H1 (cell line): ENCODE measurements at regions not wholly inside any gene's neighbourhood (a gene's known extent, or its start where the extent isn't known, plus 50 kb on each side); places are given as distances from the start of the nearest gene placed in this dataset.

Experiments used
- CTCF ChIA-PET: fragments of 300-600 bp; sonication (Branson Sonifier 250); formaldehyde crosslinking; loops from one replicate; lab custom pipeline; 2021; ENCODE audit not compliant: partially characterized antibody; lab: Charles Lee
- POLR2A ChIA-PET: fragments of 300-600 bp; sonication (Branson Sonifier 250); formaldehyde crosslinking; loops from one replicate; lab custom pipeline; 2021; ENCODE audit warnings: inconsistent platforms; ENCODE audit not compliant: partially characterized antibody; lab: Charles Lee
- DNase-seq, 2 experiments: peaks; one replicate each; pipeline versions ENCODE4 v3.0.0 to v3.0.0-alpha.2; 2010 to 2022; ENCODE audit warnings: low spot score in 2 of 2, low read depth in 1 of 2, mixed read lengths in 1 of 2
- FAIRE-seq: peaks from 2 replicates; lab custom pipeline; 2011; peaks lifted over from hg19 to GRCh38; lab: Jason Lieb, UNC
- H2AFZ ChIP-seq: 2 replicates; pipeline ENCODE4 v1.8.1; 2012; ENCODE audit warnings: low read length, inconsistent platforms
- H2AK5ac ChIP-seq: 2 replicates; pipeline ENCODE4 v1.6.1; 2013; ENCODE audit warnings: low read depth, low read length
- H2BK120ac ChIP-seq: replicated peaks from 2 replicates; pipeline ENCODE3; 2013; ENCODE audit warnings: low read depth, low read length, inconsistent platforms
- H2BK12ac ChIP-seq: 2 replicates; pipeline ENCODE4 v1.6.1; 2013; ENCODE audit warnings: low read depth, low read length
- H2BK15ac ChIP-seq: 2 replicates; pipeline ENCODE4 v1.6.1; 2013; ENCODE audit warnings: low read length
- H2BK20ac ChIP-seq: 2 replicates; pipeline ENCODE4 v1.6.1; 2013; ENCODE audit warnings: low read length
- H2BK5ac ChIP-seq: 2 replicates; pipeline ENCODE4 v1.6.1; 2013; ENCODE audit warnings: low read depth, low read length
- H3K14ac ChIP-seq: 2 replicates; pipeline ENCODE4 v1.6.1; 2013; ENCODE audit warnings: inconsistent platforms; ENCODE audit not compliant: insufficient read length
- H3K18ac ChIP-seq: 2 replicates; pipeline ENCODE4 v1.6.1; 2013; ENCODE audit warnings: low read length; ENCODE audit errors: extremely low read depth
- H3K23ac ChIP-seq: 2 replicates; pipeline ENCODE4 v1.6.1; 2013; ENCODE audit warnings: inconsistent platforms; ENCODE audit not compliant: insufficient read length
- H3K23me2 ChIP-seq: 2 replicates; pipeline ENCODE4 v1.6.1; 2013; ENCODE audit warnings: low read depth, low read length
- H3K27ac ChIP-seq: 2 replicates; pipeline ENCODE4 v1.6.1; 2011; ENCODE audit warnings: low read depth, low read length, inconsistent platforms
- H3K27me3 ChIP-seq, 4 experiments: replicated peaks in 1 of 4; 1 replicate in 1 of 4; 2 replicates in 3 of 4; pipeline versions ENCODE4 v1.6.1 to v1.8.1; 2011 to 2013; ENCODE audit warnings: low read length in 3 of 4, mild to moderate bottlenecking in 3 of 4, inconsistent platforms in 2 of 4, mixed read lengths in 2 of 4, moderate library complexity in 1 of 4; ENCODE audit not compliant: control insufficient read depth in 3 of 4, insufficient read depth in 3 of 4; ENCODE audit errors: extremely low read depth in 1 of 4
- H3K36me3 ChIP-seq, 4 experiments: 2 replicates each; pipeline versions ENCODE4 v1.6.1 to v1.8.1; 2011 to 2013; ENCODE audit warnings: mild to moderate bottlenecking in 4 of 4, low read length in 3 of 4, moderate library complexity in 2 of 4, control low read depth in 1 of 4, inconsistent platforms in 1 of 4; ENCODE audit not compliant: insufficient read depth in 4 of 4, control insufficient read depth in 2 of 4
- H3K4ac ChIP-seq: replicated peaks from 2 replicates; pipeline ENCODE3; 2013; ENCODE audit warnings: low read length, low read depth, mixed read lengths, inconsistent platforms; ENCODE audit not compliant: insufficient read length
- H3K4me1 ChIP-seq, 4 experiments: replicated peaks in 1 of 4; 1 replicate in 1 of 4; 2 replicates in 3 of 4; pipeline versions ENCODE4 v1.6.1 to v1.8.1; 2011 to 2013; ENCODE audit warnings: low read length in 3 of 4, inconsistent platforms in 2 of 4, mixed read lengths in 1 of 4; ENCODE audit not compliant: insufficient read depth in 4 of 4, control insufficient read depth in 3 of 4
- H3K4me2 ChIP-seq, 2 experiments: 2 replicates each; pipeline versions ENCODE4 v1.6.1 to v1.8.1; 2011 to 2013; ENCODE audit warnings: low read depth in 2 of 2, low read length in 2 of 2, control low read depth in 1 of 2, inconsistent platforms in 1 of 2, mild to moderate bottlenecking in 1 of 2; ENCODE audit not compliant: insufficient read depth in 1 of 2
- H3K4me3 ChIP-seq, 4 experiments: fragments of 200-600, 300-600 bp in 1 of 4; sonication (generic), shearing (Covaris generic), sonication (Bioruptor Twin) in 1 of 4; 2 replicates each; pipeline versions ENCODE4 v1.5.1 to v1.8.1; 2011 to 2016; ENCODE audit warnings: low read length in 4 of 4, low read depth in 3 of 4, control low read depth in 2 of 4, inconsistent platforms in 2 of 4, mild to moderate bottlenecking in 2 of 4, mixed read lengths in 1 of 4, moderate library complexity in 1 of 4; ENCODE audit not compliant: insufficient read depth in 2 of 4; ENCODE audit errors: extremely low read depth in 1 of 4
- H3K56ac ChIP-seq: replicated peaks from 2 replicates; pipeline ENCODE3; 2013; ENCODE audit warnings: low read depth, mild to moderate bottlenecking, mixed read lengths, low read length, inconsistent platforms; ENCODE audit not compliant: insufficient read length
- H3K79me1 ChIP-seq: 2 replicates; pipeline ENCODE4 v1.6.1; 2013; ENCODE audit warnings: low read depth, low read length, control low read depth
- H3K79me2 ChIP-seq, 2 experiments: 2 replicates each; pipeline versions ENCODE4 v1.6.1 to v1.8.1; 2012 to 2013; ENCODE audit warnings: low read length in 2 of 2, mild to moderate bottlenecking in 2 of 2, inconsistent platforms in 1 of 2; ENCODE audit not compliant: insufficient read depth in 2 of 2, control insufficient read depth in 1 of 2
- H3K9ac ChIP-seq, 4 experiments: replicated peaks in 1 of 4; 1 replicate in 1 of 4; 2 replicates in 3 of 4; pipeline versions ENCODE4 v1.6.1 to v1.8.1; 2011 to 2013; ENCODE audit warnings: low read depth in 3 of 4, low read length in 3 of 4, control low read depth in 2 of 4, mild to moderate bottlenecking in 2 of 4, moderate library complexity in 2 of 4, inconsistent platforms in 1 of 4; ENCODE audit errors: extremely low read depth in 1 of 4
- H3K9me3 ChIP-seq, 2 experiments: 2 replicates each; pipeline versions ENCODE4 v1.6.1 to v1.8.1; 2012 to 2013; ENCODE audit warnings: mild to moderate bottlenecking in 2 of 2, moderate library complexity in 2 of 2, control low read depth in 1 of 2, inconsistent platforms in 1 of 2, low read depth in 1 of 2, low read length in 1 of 2, mixed read lengths in 1 of 2; ENCODE audit not compliant: insufficient read depth in 2 of 2
- H4K20me1 ChIP-seq, 2 experiments: replicated peaks in 1 of 2; 2 replicates each; pipeline versions ENCODE3 to v1.8.1; 2011 to 2013; ENCODE audit warnings: inconsistent platforms in 2 of 2, low read length in 2 of 2, mild to moderate bottlenecking in 1 of 2; ENCODE audit not compliant: insufficient read depth in 2 of 2, control insufficient read depth in 1 of 2
- H4K5ac ChIP-seq: 2 replicates; pipeline ENCODE4 v1.6.1; 2013; ENCODE audit warnings: low read length, low read depth, mixed read lengths, inconsistent platforms; ENCODE audit not compliant: insufficient read length
- H4K8ac ChIP-seq: 2 replicates; pipeline ENCODE4 v1.8.0; 2013; ENCODE audit warnings: mild to moderate bottlenecking, moderate library complexity, low read length, inconsistent platforms; ENCODE audit not compliant: insufficient read depth; ENCODE audit errors: extremely low read depth
- H4K91ac ChIP-seq: replicated peaks from 2 replicates; pipeline ENCODE3; 2013; ENCODE audit warnings: low read length, mixed read lengths, inconsistent platforms; ENCODE audit not compliant: insufficient read length
- ASH2L ChIP-seq: fragments of 200-600, 300-600 bp; sonication (generic); IDR thresholded peaks from one replicate; pipeline ENCODE4 v1.7.1; 2017; ENCODE audit warnings: low read length
- BRCA1 ChIP-seq: IDR thresholded peaks from 2 replicates; pipeline ENCODE4 v1.6.1; 2012; ENCODE audit warnings: low read depth, low read length, improper control_type of control experiment
- MAFK ChIP-seq: IDR thresholded peaks from 2 replicates; pipeline ENCODE4 v1.6.1; 2012; ENCODE audit warnings: low read depth, mild to moderate bottlenecking, improper control_type of control experiment, low read length
- PHF8 ChIP-seq: fragments of 200-600 bp; sonication (generic); conservative IDR thresholded peaks from 2 replicates; pipeline ENCODE4 v1.7.1; 2012; ENCODE audit warnings: low read depth, mild to moderate bottlenecking, inconsistent platforms, low read length, moderate library complexity
- TCF12 ChIP-seq: IDR thresholded peaks from 2 replicates; pipeline ENCODE4 v1.6.1; 2011; ENCODE audit warnings: low read depth, mild to moderate bottlenecking, low read length
- WGBS, 2 experiments: shearing (Covaris generic) in 1 of 2; methylation state at CpG; one replicate each; pipeline versions ENCODE4 v1.1.6 to v1.1.7; 2013 to 2015; ENCODE audit warnings: low lambda C conversion rate in 2 of 2, mixed read lengths in 2 of 2, inconsistent platforms in 1 of 2, low coverage in 1 of 2, missing lambda C conversion rate in 1 of 2; ENCODE audit not compliant: insufficient replicate concordance in 2 of 2, insufficient coverage in 1 of 2, insufficient read length in 1 of 2; ENCODE audit errors: extremely low coverage in 1 of 2, missing lambda C conversion rate in 1 of 2; 5-methylcytosine and 5-hydroxymethylcytosine counted together

DNA sequence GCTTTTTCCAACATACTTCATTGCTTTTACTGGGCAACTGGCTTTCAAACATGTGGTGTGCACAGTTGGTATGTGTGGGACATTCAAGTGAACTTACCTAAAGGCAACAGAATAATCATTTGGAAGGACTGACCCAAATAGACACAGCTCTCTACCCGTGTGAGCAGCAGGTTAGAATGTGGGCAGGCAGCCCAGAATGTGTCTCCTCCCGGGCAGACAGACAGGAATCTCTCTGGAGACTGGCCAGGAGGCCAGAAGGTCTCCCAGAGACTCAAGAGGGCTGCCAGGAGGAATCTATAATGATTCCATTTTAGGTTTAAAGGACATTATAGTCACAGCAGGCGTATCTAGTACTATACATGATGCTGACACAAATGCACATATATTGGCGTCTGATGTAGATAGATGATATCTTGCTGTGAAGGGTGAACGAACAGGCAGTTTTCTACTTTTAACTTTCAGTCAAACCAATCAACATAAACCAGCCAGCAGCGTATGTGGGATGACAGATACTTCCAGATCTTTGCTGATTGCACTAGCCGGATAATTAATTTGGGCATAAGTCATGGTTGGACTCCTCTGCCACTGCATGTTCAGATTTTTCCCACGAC is 297.4 kb upstream of the ZNF608 start:
- Histone ChIP-seq H3K4me1 (peaks cover 0 to 10% (median 2%) of the 10 kb centered on the region in 4 experiments; a peak in 3 of 7 replicates), H2BK12ac (no peak overlapping the region), H4K8ac (no peak overlapping the region), H3K36me3 (no peaks in the 10 kb centered on the region), H3K9me3 (peaks cover 0 to 3% of the 10 kb centered on the region in 2 experiments; a peak in 1 of 4 replicates), H3K27me3 (no peaks in the 10 kb centered on the region), H3K14ac (no peak overlapping the region), H3K23ac (no peak overlapping the region), H3K56ac (no peak overlapping the region), H2BK5ac (no peak overlapping the region), H2AFZ (no peak overlapping the region), H2BK120ac (no peak overlapping the region), H3K18ac (no peak overlapping the region), H3K9ac (no peak overlapping the region), H4K91ac (no peak overlapping the region), H3K79me2 (no peaks in the 10 kb centered on the region), H4K5ac (no peak overlapping the region), H3K4me3 (no peak overlapping the region), H3K27ac (no peak overlapping the region), H2BK15ac (no peak overlapping the region), H3K4ac (no peak overlapping the region), H4K20me1 (no peaks in the 10 kb centered on the region), H2BK20ac (no peak overlapping the region), H3K23me2 (peaks cover 2% of the 10 kb centered on the region; the same call in 1 of the 2 replicates), H3K79me1 (no peaks in the 10 kb centered on the region), H2AK5ac (no peak overlapping the region), H3K4me2 (no peak overlapping the region)
- DNase-seq (no peak), FAIRE-seq (no peak)
- WGBS, 2 experiments, result 89% methylated on average over 8 of the region's 8 CpGs; no CpG with 5 or more reads in 1 of the 2 experiments
- ChIA-PET CTCF (no interaction called here), POLR2A (no interaction called here)
- TF ChIP-seq MAFK, result no peak
- no peak for TF ChIP-seq ASH2L
- TF ChIP-seq TCF12, result no peak
- TF ChIP-seq PHF8, result no peak
- TF ChIP-seq BRCA1, result no peak
